Suprapubic skin (tissue), 4 donors: ENCODE measurements at regions not wholly inside any gene's neighbourhood (a gene's known extent, or its start where the extent isn't known, plus 50 kb on each side); places are given as distances from the start of the nearest gene placed in this dataset.
A peak's percentile ranks its signal among the peaks of the same experiment; 100 is the strongest.
"Not testable (repeated sequence)": the region's sequence is repeated elsewhere in the genome, so short reads cannot be mapped to it uniquely, and the experiment has no call there.

Experiments used
- DNase-seq, 2 donors: peaks; one replicate each; pipeline ENCODE4 v3.0.0-alpha.2; 2019; ENCODE audit warnings: low spot score in 2 of 2
- H3K27ac ChIP-seq: fragments of 200-600 bp; sonication (generic); one replicate; pipeline ENCODE4 v1.5.1; 2019
- H3K27me3 ChIP-seq: fragments of 200-600 bp; sonication (generic); one replicate; pipeline ENCODE4 v1.5.1; 2019
- H3K36me3 ChIP-seq: fragments of 200-600 bp; sonication (generic); one replicate; pipeline ENCODE4 v1.5.1; 2019
- H3K4me1 ChIP-seq: fragments of 200-600 bp; sonication (generic); one replicate; pipeline ENCODE4 v1.5.1; 2019
- H3K4me3 ChIP-seq: fragments of 200-600 bp; sonication (generic); one replicate; pipeline ENCODE4 v1.5.1; 2019; ENCODE audit warnings: mild to moderate bottlenecking
- H3K9me3 ChIP-seq: fragments of 200-600 bp; sonication (generic); one replicate; pipeline ENCODE4 v1.5.1; 2019
- CTCF ChIP-seq, 2 donors: fragments of 200-600 bp in 1 of 2; fragments of 450-650 bp in 1 of 2; sonication (generic) in 1 of 2; IDR thresholded peaks; one replicate each; pipeline ENCODE4 v1.5.1; 2016 to 2019; ENCODE audit warnings: antibody characterized with exemption in 2 of 2, mild to moderate bottlenecking in 1 of 2, moderate library complexity in 1 of 2
- EP300 ChIP-seq: sonication (generic); formaldehyde crosslinking; IDR thresholded peaks from one replicate; pipeline ENCODE4 v1.6.1; 2017; ENCODE audit warnings: antibody characterized with exemption
- POLR2A ChIP-seq, 2 donors: fragments of 450-650 bp; IDR thresholded peaks; one replicate each; pipeline ENCODE4 v1.6.1; 2017; ENCODE audit warnings: antibody characterized with exemption in 2 of 2, mild to moderate bottlenecking in 2 of 2, moderate library complexity in 2 of 2
- POLR2AphosphoS5 ChIP-seq, 3 donors: sonication (generic); formaldehyde crosslinking; IDR thresholded peaks; one replicate each; pipeline ENCODE4 v1.6.1; 2017; ENCODE audit warnings: antibody characterized with exemption in 3 of 3
- WGBS: methylation state at CpG from one replicate; pipeline ENCODE4 v1.1.5; 2018; 5-methylcytosine and 5-hydroxymethylcytosine counted together

GRCh38 chr11:134981835-134982234 lies 569.8 kb upstream of the B3GAT1 start:
- TF ChIP-seq CTCF (IDR thresholded peaks at IDR 0.05) (no peak), EP300 (no peak), POLR2AphosphoS5 (IDR thresholded peaks at IDR 0.05) (no peak), POLR2A (IDR thresholded peaks at IDR 0.05) (no peak)
- peaks cover under 1% of the 10 kb centered on the region for H3K27me3 ChIP-seq
- no peaks in the 10 kb centered on the region for H3K36me3 ChIP-seq
- WGBS, result 65% methylated on average over 4 of the region's 4 CpGs
- peak in 1 of 2 donors; percentile 29 for DNase-seq
- no peaks in the 10 kb centered on the region for H3K9me3 ChIP-seq
- no peak overlapping the region for H3K4me3 ChIP-seq
- H3K27ac ChIP-seq, result no peak overlapping the region
- H3K4me1 ChIP-seq, result no peaks in the 10 kb centered on the region

GRCh38 chr11:134980819-134981710 lies 569.0 kb upstream of the B3GAT1 start:
- no peaks in the 10 kb centered on the region for H3K36me3 ChIP-seq
- H3K4me1 ChIP-seq, result no peaks in the 10 kb centered on the region
- H3K27me3 ChIP-seq, result peaks cover 3% of the 10 kb centered on the region
- WGBS, result 77% methylated on average over 7 of the region's 13 CpGs
- DNase-seq, result peak in 1 of 2 donors; percentile 72
- no peaks in the 10 kb centered on the region for H3K9me3 ChIP-seq
- H3K4me3 ChIP-seq, result no peak overlapping the region
- TF ChIP-seq POLR2A (IDR thresholded peaks at IDR 0.05) (no peak), POLR2AphosphoS5 (IDR thresholded peaks at IDR 0.05) (no peak), EP300 (no peak), CTCF (IDR thresholded peaks at IDR 0.05) (no peak)
- no peak overlapping the region for H3K27ac ChIP-seq

- not testable (repeated sequence) for H3K27me3 ChIP-seq, H3K4me3 ChIP-seq, H3K9me3 ChIP-seq, H3K4me1 ChIP-seq, H3K36me3 ChIP-seq, H3K27ac ChIP-seq
- 94% methylated on average over 12 of the region's 12 CpGs for WGBS
- peak in 1 of 2 donors; percentile 40 for DNase-seq
These were observed 567.0 kb upstream of the B3GAT1 start for GRCh38 chr11:134979089-134979457.

GRCh38 chr11:134978388-134979088 lies 566.5 kb upstream of the B3GAT1 start:
- Histone ChIP-seq H3K9me3 (no peaks in the 10 kb centered on the region), H3K4me3 (no peak overlapping the region), H3K36me3 (no peaks in the 10 kb centered on the region), H3K27ac (no peak overlapping the region), H3K4me1 (no peaks in the 10 kb centered on the region), H3K27me3 (peaks cover 3% of the 10 kb centered on the region)
- DNase-seq, result peak in 1 of 2 donors; percentile 34
- 82% methylated on average over 21 of the region's 21 CpGs for WGBS
- TF ChIP-seq EP300, result no peak
- TF ChIP-seq POLR2AphosphoS5 (IDR thresholded peaks at IDR 0.05), result no peak
- TF ChIP-seq CTCF (IDR thresholded peaks at IDR 0.05), result no peak
- TF ChIP-seq POLR2A (IDR thresholded peaks at IDR 0.05), result no peak

- H3K4me1 ChIP-seq, result no peaks in the 10 kb centered on the region
- DNase-seq, result peak in 1 of 2 donors; percentile 69
These were observed 564.5 kb upstream of the B3GAT1 start for GRCh38 chr11:134976551-134976950.

More at GRCh38 chr11:134976551-134976950, 564.5 kb upstream of the B3GAT1 start:
- H3K27ac ChIP-seq, result no peak overlapping the region
- no peaks in the 10 kb centered on the region for H3K36me3 ChIP-seq
- TF ChIP-seq POLR2AphosphoS5 (IDR thresholded peaks at IDR 0.05) (no peak), EP300 (no peak), CTCF (IDR thresholded peaks at IDR 0.05) (no peak), POLR2A (IDR thresholded peaks at IDR 0.05) (no peak)
- H3K9me3 ChIP-seq, result no peaks in the 10 kb centered on the region
- 64% methylated on average over 7 of the region's 7 CpGs for WGBS
- H3K27me3 ChIP-seq, result peaks cover 3% of the 10 kb centered on the region
- H3K4me3 ChIP-seq, result no peak overlapping the region
